GM19043 (cell line): ENCODE measurements at regions not wholly inside any gene's neighbourhood (a gene's known extent, or its start where the extent isn't known, plus 50 kb on each side); places are given as distances from the start of the nearest gene placed in this dataset.
"Not testable (repeated sequence)": the region's sequence is repeated elsewhere in the genome, so short reads cannot be mapped to it uniquely, and the experiment has no call there.

ENCODE experiments used
- ATAC-seq: cut with Tn5 transposase; IDR thresholded peaks from one replicate; pipeline ENCODE4 v1.9.1; 2021; ENCODE audit warnings: low read depth; ENCODE audit not compliant: unreplicated experiment

- no peak for ATAC-seq
Measured at GRCh38 chr14:49250517-49250916, 335.7 kb downstream of the RPS29 start.

GRCh38 chr14:49250109-49250508 is 336.1 kb downstream of the RPS29 start:
- ATAC-seq: no peak

DNA sequence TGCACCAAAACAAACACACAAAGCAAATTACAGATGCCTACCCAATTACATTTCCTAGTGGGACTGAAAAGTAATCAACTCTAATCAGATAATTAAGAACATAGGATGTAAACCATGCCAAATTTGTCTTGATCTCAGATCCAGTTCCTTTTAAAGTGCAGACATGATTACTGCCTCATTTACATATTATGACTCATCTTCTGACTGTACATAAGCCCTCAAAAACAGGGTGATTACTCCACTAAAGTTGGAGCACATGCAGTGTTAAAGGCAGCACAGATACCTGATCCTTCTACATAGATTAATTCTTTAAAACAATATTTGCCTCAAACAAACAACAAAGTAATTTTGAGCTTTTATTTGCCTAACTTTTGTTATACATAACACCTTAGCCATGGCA is 337.2 kb downstream of the RPS29 start:
- no peak for ATAC-seq

DNA sequence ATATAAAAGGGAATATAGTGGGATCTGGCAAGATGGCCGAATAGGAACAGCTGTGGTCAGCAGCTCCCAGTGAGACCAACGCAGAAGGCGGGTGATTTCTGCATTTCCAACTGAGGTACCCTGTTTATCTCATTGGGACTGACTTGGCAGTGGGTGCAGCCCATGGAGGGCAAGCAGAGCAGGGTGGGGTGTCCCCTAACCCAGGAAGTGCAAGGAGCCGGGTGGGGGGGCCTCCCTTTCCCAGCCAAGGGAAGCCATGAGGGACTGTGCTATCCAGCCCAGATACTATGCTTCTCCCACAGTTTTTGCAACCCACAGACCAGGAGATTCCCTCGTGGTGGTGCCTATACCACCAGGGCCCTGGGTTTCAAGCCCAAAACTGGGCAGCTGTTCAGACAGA is 342.4 kb downstream of the RPS29 start:
- ATAC-seq: not testable (repeated sequence)

DNA sequence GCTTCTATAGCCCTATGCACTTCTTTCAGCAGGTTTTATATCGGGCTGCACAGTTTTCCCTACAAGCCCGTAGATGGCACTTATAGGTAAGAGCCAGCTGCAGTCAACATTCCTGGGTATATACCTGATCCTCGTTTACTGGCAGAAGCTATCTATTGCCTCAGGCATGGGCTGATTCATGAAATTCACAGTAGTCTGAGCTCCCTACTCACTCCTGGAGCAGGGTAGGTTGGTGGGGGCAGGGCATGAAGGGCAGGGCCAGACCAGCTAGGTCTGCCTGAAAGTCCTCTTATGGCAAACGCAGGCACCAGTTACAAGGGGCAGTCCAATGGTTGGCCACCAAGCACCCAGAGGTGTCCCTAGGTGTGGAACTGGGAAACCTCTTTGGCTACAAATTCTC is 345.8 kb downstream of the RPS29 start:
- no peak for ATAC-seq

DNA sequence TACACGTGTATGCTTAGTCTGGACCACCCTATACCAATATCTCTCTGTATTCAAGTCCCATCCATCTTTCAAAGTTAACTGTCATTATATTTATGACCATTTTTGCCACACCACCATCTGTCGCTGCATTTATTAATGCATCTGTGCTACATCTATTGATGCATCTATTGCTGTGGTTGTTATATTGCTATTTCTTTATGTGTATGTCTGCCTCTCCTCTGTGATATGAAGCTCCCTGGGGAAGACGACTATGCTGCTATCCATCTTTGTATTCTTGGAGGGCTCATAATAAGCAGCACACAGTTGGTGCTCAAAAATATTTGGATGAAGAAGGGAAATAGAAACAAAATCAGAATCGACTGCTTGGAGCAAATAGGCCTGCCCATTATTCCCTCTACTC is 357.6 kb downstream of the RPS29 start:
- no peak for ATAC-seq

DNA sequence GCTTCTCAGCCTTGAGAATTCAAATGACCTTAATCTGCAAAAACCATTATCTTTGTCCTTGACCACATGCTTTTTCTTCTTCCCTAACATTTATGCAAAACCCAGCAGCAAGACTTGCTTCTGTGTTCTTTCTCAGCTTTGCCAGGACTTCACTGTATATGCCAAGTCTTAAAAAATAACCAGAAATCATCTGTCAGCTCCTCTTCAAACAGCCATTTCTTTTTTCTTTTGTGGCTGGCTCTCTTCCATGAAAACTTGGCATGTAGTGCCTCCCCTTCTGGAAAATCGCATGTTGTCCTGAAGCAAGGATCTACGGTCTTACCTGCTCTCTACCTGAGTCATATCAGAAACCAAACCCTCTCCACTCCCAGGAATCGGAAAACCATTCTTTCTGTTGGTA is 364.9 kb downstream of the RPS29 start:
- no peak for ATAC-seq

DNA sequence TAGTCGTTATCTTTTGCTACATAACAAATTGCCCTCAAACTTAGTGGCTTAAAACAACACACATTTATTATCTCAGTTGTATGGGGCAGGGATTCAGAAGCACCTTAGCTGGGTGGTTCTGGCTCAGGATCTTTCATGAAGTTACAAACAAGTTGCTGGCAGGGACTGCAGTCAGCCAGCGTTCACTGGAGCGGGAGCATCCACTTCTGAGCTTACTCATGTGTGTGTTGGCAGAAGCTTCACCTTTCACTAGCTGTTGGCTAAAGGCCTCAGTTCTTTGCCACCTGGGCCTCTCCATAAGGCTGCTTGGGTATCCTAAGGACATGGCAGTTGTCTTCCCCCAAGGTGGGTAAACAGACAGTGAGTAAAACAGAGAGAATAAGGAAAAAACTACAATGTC is 365.7 kb downstream of the RPS29 start:
- ATAC-seq: no peak

- ATAC-seq: no peak
Measured at GRCh38 chr14:49218436-49219092, 367.6 kb downstream of the RPS29 start.

- no peak for ATAC-seq
Measured at GRCh38 chr14:49212721-49213120, 373.5 kb downstream of the RPS29 start.

GRCh38 chr14:49209416-49209815 is 376.8 kb downstream of the RPS29 start:
- no peak for ATAC-seq

DNA sequence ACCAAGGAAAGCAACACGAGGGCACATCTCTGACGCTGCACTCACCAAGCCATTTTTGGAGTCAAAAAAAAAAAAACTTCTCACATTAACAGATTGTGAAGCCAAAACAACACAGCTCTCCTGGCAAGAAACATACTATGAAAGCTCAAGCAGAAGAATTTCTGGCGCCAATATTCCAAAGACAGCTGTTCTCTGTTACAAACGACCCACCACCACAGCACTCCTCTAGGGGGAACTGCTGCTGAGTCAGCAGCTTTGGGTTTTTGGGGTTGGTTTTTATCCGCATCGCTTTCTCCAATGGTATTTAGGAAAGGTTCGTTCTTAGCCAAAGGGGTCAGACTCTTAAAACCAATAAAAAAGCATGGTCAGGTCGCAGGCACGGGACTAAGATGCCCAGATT is 379.4 kb downstream of the RPS29 start:
- ATAC-seq: no peak

GRCh38 chr14:49203676-49204075 is 382.5 kb downstream of the RPS29 start:
- no peak for ATAC-seq

- ATAC-seq: no peak
Measured at GRCh38 chr14:49199159-49199558, 387.0 kb downstream of the RPS29 start.

- ATAC-seq: no peak
Measured at GRCh38 chr14:49196327-49196726, 389.9 kb downstream of the RPS29 start.

DNA sequence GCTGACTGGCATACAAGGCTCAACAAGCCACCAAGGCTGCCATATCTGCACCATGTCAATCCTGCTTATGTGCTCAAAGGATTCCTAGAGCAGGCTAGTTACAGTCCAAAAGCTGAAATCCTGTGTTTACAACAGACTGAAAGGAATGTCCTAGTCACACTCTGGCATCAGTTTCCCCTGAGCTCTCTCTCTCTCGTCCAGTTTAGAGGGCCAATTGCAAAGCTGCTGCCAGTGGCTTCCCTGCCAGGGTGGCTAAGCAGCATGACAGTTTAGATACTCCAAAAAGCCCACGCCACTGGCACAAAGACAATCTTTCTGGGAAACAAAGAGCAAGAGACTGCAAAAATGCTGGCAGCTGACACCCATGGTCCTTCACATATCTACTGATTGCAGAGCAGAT is 392.1 kb downstream of the RPS29 start:
- ATAC-seq: no peak

- ATAC-seq: peak; percentile 76
Measured at GRCh38 chr14:49193332-49194065, 392.7 kb downstream of the RPS29 start.

GRCh38 chr14:49191380-49191779 is 394.8 kb downstream of the RPS29 start:
- no peak for ATAC-seq

DNA sequence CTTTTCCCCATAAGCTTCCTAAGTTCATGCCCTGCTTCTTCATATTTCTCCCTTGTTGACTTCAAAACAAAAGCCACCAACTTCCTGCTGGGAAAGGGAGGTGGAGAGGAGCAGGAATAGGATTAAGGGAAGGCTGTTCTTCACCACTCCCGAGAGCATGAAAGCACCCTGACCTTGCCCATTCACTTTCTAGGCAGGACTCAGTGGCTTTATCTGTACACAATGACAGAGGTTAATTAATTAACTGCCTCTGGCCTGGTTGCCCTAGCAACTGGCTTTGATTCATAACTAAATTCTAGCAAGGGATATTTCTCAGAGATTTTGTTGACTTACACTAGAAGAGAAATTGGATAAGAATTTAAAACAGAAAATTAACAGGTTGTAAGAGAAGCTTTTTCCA is 396.8 kb downstream of the RPS29 start:
- no peak for ATAC-seq

DNA sequence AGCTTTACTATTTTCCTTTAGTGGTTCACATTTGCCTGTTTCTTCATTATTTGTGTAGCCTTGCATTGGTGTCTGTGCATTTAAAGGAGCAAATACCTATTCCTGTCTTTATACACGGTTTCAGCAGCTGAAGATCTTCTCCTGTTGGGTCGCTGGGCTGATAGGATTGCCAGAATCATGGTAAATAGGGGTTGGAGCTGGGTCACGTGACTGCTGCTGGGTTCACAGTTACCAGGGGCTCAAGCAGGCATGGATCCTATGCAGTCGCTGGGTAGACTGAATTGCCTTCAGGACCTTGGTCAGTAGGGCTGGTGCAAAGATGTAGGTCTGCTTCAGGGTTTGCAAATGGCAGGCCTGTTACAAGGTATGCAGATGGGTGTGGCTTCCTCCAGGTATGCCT is 398.4 kb downstream of the RPS29 start:
- no peak for ATAC-seq

DNA sequence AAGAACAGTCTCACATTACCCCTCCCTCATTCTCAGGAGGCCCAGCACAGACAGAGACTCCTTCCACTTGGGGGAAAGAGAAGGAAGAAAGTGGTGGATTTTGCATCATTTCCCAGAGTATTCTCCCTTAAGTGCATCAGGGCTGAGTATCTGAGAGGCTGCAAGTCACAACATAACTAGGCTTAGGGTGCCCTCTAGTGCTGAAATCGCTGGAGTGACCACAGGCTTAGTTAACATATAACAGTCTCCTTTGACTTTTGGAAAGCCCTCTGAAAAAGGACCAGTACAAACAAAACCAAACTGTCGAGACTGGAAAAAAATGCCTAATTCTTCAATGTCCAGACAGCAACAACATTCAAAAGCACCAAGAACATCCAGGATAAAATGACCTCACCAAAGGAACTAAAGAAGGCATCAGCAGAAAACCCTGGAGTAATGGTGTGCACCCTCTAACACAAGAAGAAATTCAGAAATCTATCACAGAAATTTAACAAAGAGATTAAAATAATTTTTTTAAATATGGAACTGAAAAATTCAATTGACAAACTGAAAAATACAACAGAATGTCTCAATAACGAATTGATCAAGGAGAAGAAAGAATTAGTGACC is 412.3 kb downstream of the RPS29 start:
- peak; percentile 96 for ATAC-seq

DNA sequence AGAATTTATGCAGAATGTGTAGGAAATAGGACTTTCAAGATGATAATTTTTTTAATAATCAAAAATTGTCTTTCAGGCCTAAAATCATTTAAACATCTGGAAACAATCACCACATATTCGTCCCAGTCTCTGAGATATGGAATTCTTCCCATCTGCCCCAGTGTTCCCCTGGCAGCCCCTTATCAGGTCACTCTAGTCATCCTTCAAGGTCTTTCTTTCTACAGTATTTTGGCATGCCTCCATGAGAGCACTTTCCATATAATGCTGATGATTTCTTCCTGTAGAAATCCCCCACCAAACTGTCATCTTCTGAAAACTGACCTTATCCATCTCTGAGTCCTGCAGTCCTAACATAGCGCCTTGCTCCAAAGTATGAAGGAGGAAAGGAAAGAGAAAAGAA is 422.1 kb downstream of the RPS29 start:
- no peak for ATAC-seq
